ENCODE measurements at regions not wholly inside any gene's neighbourhood (a gene's known extent, or its start where the extent isn't known, plus 50 kb on each side); places are given as distances from the start of the nearest gene placed in this dataset.

- TF ChIP-seq, protein P1, sequence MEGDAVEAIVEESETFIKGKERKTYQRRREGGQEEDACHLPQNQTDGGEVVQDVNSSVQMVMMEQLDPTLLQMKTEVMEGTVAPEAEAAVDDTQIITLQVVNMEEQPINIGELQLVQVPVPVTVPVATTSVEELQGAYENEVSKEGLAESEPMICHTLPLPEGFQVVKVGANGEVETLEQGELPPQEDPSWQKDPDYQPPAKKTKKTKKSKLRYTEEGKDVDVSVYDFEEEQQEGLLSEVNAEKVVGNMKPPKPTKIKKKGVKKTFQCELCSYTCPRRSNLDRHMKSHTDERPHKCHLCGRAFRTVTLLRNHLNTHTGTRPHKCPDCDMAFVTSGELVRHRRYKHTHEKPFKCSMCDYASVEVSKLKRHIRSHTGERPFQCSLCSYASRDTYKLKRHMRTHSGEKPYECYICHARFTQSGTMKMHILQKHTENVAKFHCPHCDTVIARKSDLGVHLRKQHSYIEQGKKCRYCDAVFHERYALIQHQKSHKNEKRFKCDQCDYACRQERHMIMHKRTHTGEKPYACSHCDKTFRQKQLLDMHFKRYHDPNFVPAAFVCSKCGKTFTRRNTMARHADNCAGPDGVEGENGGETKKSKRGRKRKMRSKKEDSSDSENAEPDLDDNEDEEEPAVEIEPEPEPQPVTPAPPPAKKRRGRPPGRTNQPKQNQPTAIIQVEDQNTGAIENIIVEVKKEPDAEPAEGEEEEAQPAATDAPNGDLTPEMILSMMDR (IDR thresholded peaks at IDR 0.05; ENCODE audit: low read depth, low read length) = no peak
- no peak for TF ChIP-seq EZH2phosphoT487 (IDR thresholded peaks at IDR 0.05; ENCODE audit: low read depth)
These were observed 108.3 kb downstream of the HNRNPLL start for GRCh38 chr2:38494394-38494793.

All from OCI-LY3 (cell line).